ENCODE measurements at regions not wholly inside any gene's neighbourhood (a gene's known extent, or its start where the extent isn't known, plus 50 kb on each side); places are given as distances from the start of the nearest gene placed in this dataset.

GRCh38 chr2:41726364-41726763 is 321.5 kb upstream of the PKDCC start:
- DNase-seq (ENCODE audit: low spot score), result no peak

GRCh38 chr2:41727152-41727551 is 320.7 kb upstream of the PKDCC start:
- DNase-seq (ENCODE audit: low spot score), result no peak

- no peak for DNase-seq (ENCODE audit: low spot score)
Measured at GRCh38 chr2:41727711-41728110, 320.1 kb upstream of the PKDCC start.

- DNase-seq (ENCODE audit: low spot score), result no peak
Measured at GRCh38 chr2:41728788-41729338, 319.0 kb upstream of the PKDCC start.

- DNase-seq (ENCODE audit: low spot score), result no peak
Measured at GRCh38 chr2:41729800-41730364, 317.9 kb upstream of the PKDCC start.

- no peak for DNase-seq (ENCODE audit: low spot score)
Measured at GRCh38 chr2:41735006-41735405, 312.8 kb upstream of the PKDCC start.

GRCh38 chr2:41735476-41735875 is 312.3 kb upstream of the PKDCC start:
- no peak for DNase-seq (ENCODE audit: low spot score)

GRCh38 chr2:41736105-41736567 is 311.7 kb upstream of the PKDCC start:
- no peak for DNase-seq (ENCODE audit: low spot score)

GRCh38 chr2:41736586-41736985 is 311.2 kb upstream of the PKDCC start:
- DNase-seq (ENCODE audit: low spot score), result no peak

GRCh38 chr2:41737888-41738287 is 309.9 kb upstream of the PKDCC start:
- no peak for DNase-seq (ENCODE audit: low spot score)

GRCh38 chr2:41741951-41742595 is 305.7 kb upstream of the PKDCC start:
- DNase-seq (ENCODE audit: low spot score), result no peak

- DNase-seq (ENCODE audit: low spot score), result no peak
Measured at GRCh38 chr2:41743324-41743723, 304.5 kb upstream of the PKDCC start.

- no peak for DNase-seq (ENCODE audit: low spot score)
Measured at GRCh38 chr2:41750829-41751228, 297.0 kb upstream of the PKDCC start.

- no peak for DNase-seq (ENCODE audit: low spot score)
Measured at GRCh38 chr2:41759880-41760279, 287.9 kb upstream of the PKDCC start.

- no peak for DNase-seq (ENCODE audit: low spot score)
Measured at GRCh38 chr2:41763141-41763540, 284.7 kb upstream of the PKDCC start.

GRCh38 chr2:41764131-41764530 is 283.7 kb upstream of the PKDCC start:
- DNase-seq (ENCODE audit: low spot score), result no peak

- no peak for DNase-seq (ENCODE audit: low spot score)
Measured at GRCh38 chr2:41764919-41765318, 282.9 kb upstream of the PKDCC start.

GRCh38 chr2:41768310-41768709 is 279.5 kb upstream of the PKDCC start:
- DNase-seq (ENCODE audit: low spot score), result no peak

- no peak for DNase-seq (ENCODE audit: low spot score)
Measured at GRCh38 chr2:41771710-41772109, 276.1 kb upstream of the PKDCC start.

- no peak for DNase-seq (ENCODE audit: low spot score)
Measured at GRCh38 chr2:41772697-41773096, 275.1 kb upstream of the PKDCC start.

- no peak for DNase-seq (ENCODE audit: low spot score)
Measured at GRCh38 chr2:41774011-41774605, 273.7 kb upstream of the PKDCC start.

GRCh38 chr2:41775366-41776025 is 272.3 kb upstream of the PKDCC start:
- DNase-seq (ENCODE audit: low spot score), result no peak

GRCh38 chr2:41779888-41780287 is 267.9 kb upstream of the PKDCC start:
- DNase-seq (ENCODE audit: low spot score), result no peak

All from CD4-positive, alpha-beta T cell treated with Interleukin-15 for 4 hours (primary cell).